ENCODE measurements at regions not wholly inside any gene's neighbourhood (a gene's known extent, or its start where the extent isn't known, plus 50 kb on each side); places are given as distances from the start of the nearest gene placed in this dataset.

DNA sequence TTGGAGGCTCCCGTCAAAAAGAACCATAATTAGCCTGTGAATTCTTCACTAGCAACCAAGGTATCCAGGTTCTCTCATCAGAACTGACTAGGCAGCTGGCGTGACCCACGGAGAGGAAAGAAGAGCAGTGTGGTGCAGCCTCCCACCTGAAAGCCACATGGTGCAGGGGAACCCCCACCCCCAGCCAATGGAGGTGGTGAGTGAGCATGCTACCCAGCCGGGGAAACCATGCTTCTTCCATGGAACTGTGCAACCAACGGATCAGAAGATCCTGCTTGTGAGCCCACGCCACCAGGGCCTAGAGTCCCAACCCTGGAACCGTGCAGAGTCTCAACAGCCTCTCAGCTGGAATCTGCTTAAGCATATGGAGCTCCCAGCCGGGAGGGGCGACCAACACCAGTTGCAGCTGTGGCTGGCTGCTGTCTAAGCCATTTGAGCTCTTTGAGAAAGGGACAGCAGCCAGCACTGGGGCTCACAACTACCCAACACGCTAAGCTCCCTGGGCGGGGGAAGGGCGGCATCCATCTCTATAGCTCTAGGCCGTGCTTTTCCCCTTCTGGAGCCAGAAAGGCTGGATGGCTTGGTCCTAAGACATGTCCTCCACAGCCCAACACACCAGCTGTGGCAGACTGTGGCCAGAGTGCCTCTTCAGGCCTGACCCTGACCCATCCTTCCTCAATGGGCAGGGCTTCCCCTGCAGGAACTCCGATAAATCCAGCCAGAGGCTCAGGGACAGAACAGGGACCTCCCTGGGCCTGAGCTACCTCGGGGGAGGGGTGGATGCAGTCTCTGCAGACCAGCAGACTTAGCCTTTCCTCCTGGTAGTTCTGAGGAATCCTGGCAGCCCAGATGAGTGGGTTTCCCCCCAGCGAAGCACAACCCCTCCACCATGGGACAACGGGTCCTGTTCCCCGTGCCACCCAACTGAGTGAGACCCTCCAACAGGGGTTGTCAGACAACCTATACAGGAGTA, 151.4 kb upstream of the NXPH2 start:
- CTCF ChIA-PET, result interaction anchor here (0.7 kb wide), 1 partner anchor 740 kb away, joined by 4 read pairs; no protein-coding TSS in a partner anchor
- POLR2A ChIA-PET, result no interaction called here
- no peak for TF ChIP-seq SUZ12 (IDR thresholded peaks at IDR 0.05)
- no peak for DNase-seq (ENCODE audit: extremely low spot score)

DNA sequence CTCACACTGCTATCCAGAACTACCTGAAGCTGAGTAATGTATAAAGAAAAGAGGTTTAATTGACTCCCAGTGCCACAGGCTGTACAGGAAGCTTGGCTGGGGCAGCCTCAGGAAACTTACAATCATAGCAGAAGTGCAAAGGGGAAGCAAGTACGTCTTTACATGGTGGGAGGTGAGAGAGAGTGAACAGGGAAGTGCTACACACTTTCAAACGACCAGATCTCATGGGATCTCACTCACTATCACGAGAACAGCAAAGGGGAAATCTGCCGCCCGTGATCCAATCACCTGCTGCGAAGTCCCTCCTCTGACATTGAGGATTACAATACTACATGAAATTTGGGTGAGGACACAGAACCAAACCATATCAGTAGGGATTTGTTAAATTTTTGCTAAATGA, 150.4 kb upstream of the NXPH2 start:
- no peak for DNase-seq (ENCODE audit: extremely low spot score)
- ChIA-PET CTCF (no interaction called here), POLR2A (no interaction called here)
- TF ChIP-seq ARNT (IDR thresholded peaks at IDR 0.05), result no peak
- no peak for TF ChIP-seq HDGF (IDR thresholded peaks at IDR 0.05; ENCODE audit: borderline replicate concordance)
- no peak for TF ChIP-seq FOXA1 (IDR thresholded peaks at IDR 0.05)
- no peak for TF ChIP-seq NFRKB (IDR thresholded peaks at IDR 0.05)
- TF ChIP-seq BHLHE40 (IDR thresholded peaks at IDR 0.05; ENCODE audit: borderline replicate concordance), result no peak
- TF ChIP-seq LEF1 (IDR thresholded peaks at IDR 0.05; ENCODE audit: borderline replicate concordance), result no peak
- no peak for TF ChIP-seq PKNOX1 (IDR thresholded peaks at IDR 0.05)
- no peak for TF ChIP-seq FOXK2 (IDR thresholded peaks at IDR 0.05)
- no peak for TF ChIP-seq L3MBTL2 (conservative IDR thresholded peaks at IDR 0.05)
- TF ChIP-seq ZNF384 (IDR thresholded peaks at IDR 0.05), result no peak
- no peak for TF ChIP-seq CTBP1 (IDR thresholded peaks at IDR 0.05; ENCODE audit: borderline replicate concordance)
- TF ChIP-seq SP1 (IDR thresholded peaks at IDR 0.05), result no peak
- TF ChIP-seq TARDBP (IDR thresholded peaks at IDR 0.05), result no peak

DNA sequence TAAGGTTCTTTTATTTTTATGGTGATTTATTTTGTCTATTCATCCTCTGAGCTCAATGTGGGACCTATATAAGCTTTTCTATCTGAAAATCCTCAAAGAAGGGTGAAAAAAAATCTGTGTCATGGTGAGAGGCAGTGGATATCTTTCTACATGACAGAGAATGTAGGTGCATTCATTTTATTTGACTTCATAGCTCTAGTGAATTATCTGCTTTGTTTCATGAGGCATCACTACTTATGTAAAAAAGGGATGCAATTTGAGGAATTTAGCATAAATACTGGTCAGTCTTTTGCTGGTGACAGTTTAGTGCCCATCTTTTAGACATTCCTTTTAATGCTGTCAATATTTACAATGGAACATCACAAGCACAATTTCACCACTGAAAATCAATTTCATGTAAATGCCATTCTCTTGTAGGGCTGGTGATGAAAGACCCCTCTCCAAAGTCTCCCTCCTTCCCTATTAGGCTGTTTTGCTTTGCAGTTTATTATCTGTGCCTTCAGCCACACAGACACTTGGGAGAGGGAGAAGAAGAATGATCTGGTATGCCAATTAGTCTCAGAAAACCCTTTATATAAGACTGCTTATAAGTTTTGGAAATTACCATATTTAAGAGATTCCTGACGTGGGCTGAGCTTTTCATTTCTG, 148.3 kb upstream of the NXPH2 start:
- DNase-seq (ENCODE audit: extremely low spot score), result no peak
- ChIA-PET CTCF (no interaction called here), POLR2A (no interaction called here)
- no peak for TF ChIP-seq ELF4 (IDR thresholded peaks at IDR 0.05)
- no peak for TF ChIP-seq ZNF384 (IDR thresholded peaks at IDR 0.05)
- no peak for TF ChIP-seq SP1 (IDR thresholded peaks at IDR 0.05)
- no peak for TF ChIP-seq NFRKB (IDR thresholded peaks at IDR 0.05)
- no peak for TF ChIP-seq FOXA1 (IDR thresholded peaks at IDR 0.05)

DNA sequence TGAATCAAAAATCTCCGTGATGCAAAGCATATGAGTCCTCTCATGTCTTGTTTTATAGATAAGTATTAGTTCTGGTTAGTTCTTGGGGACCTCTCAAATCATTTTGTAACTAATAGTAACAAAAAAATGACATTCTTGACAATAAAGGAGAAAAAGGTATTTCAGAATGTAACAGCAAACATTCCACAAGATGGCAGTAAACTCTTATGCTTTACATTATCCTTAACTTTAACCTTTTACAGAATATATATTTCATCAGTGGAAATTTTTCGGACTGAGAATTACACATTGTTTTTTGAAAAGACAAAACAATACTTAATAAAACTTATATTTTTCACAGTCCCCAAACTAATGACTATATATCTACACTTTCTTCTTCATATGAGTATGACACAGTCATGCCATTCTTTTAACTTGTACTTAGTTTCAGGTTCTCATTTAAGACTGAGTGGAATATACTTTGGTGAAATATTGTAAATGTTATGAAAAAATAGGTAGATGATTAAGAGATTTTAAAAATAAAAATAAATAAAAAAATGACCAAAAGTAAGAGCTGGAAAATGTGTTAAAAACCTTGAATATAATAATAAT, 142.9 kb upstream of the NXPH2 start:
- CTCF ChIA-PET, result no interaction called here
- TF ChIP-seq BHLHE40 (IDR thresholded peaks at IDR 0.05; ENCODE audit: borderline replicate concordance) (no peak), ZNF384 (IDR thresholded peaks at IDR 0.05) (no peak), ELF4 (IDR thresholded peaks at IDR 0.05) (no peak), FOXM1 (IDR thresholded peaks at IDR 0.05; ENCODE audit: borderline replicate concordance) (no peak), HDGF (IDR thresholded peaks at IDR 0.05; ENCODE audit: borderline replicate concordance) (no peak), TARDBP (IDR thresholded peaks at IDR 0.05) (no peak), FOXK2 (IDR thresholded peaks at IDR 0.05) (no peak), FOXA1 (IDR thresholded peaks at IDR 0.05) (no peak), NFRKB (IDR thresholded peaks at IDR 0.05) (no peak), LEF1 (IDR thresholded peaks at IDR 0.05; ENCODE audit: borderline replicate concordance) (no peak), CTBP1 (IDR thresholded peaks at IDR 0.05; ENCODE audit: borderline replicate concordance) (no peak), L3MBTL2 (conservative IDR thresholded peaks at IDR 0.05) (no peak), SUZ12 (IDR thresholded peaks at IDR 0.05) (no peak), PKNOX1 (IDR thresholded peaks at IDR 0.05) (no peak), SP1 (IDR thresholded peaks at IDR 0.05) (no peak)
- POLR2A ChIA-PET, result no interaction called here
- peak; percentile 10 for DNase-seq (ENCODE audit: extremely low spot score)

DNA sequence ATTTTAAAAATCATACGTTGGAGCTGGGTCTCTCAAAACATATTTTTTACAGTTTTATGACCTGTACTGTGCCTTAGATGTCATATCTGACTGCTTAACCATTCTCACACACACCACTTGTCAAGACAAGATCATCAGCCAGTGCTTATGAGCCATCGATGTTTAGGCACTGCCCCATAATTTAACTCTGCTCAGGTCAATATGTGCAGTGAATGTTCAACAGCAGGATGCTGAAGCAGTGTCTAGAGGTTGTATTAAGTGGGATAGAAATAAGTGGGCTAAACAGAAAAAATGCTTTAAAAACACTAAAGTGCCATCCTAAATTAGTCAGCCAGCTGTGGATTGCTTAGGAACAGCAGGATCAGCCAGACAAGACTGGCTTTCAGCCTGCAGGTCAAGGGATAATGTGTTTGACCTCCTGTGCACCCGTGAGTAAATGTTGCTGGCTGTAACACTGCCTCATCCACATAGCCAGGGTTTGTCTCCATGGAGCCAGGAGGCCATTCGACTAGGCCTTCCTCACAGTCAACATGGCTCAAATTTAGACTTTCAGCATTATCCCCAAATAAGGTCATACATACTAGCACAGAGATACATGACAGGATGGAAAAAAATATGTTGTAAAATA, 139.0 kb upstream of the NXPH2 start:
- DNase-seq (ENCODE audit: extremely low spot score), result no peak
- ChIA-PET POLR2A (no interaction called here), CTCF (no interaction called here)
- no peak for TF ChIP-seq ARNT (IDR thresholded peaks at IDR 0.05)
- TF ChIP-seq LEF1 (IDR thresholded peaks at IDR 0.05; ENCODE audit: borderline replicate concordance), result no peak
- TF ChIP-seq L3MBTL2 (conservative IDR thresholded peaks at IDR 0.05), result no peak
- no peak for TF ChIP-seq FOXM1 (IDR thresholded peaks at IDR 0.05; ENCODE audit: borderline replicate concordance)
- no peak for TF ChIP-seq FOXA1 (IDR thresholded peaks at IDR 0.05)
- TF ChIP-seq CTBP1 (IDR thresholded peaks at IDR 0.05; ENCODE audit: borderline replicate concordance), result no peak
- no peak for TF ChIP-seq ZNF384 (IDR thresholded peaks at IDR 0.05)
- no peak for TF ChIP-seq NFRKB (IDR thresholded peaks at IDR 0.05)
- TF ChIP-seq TARDBP (IDR thresholded peaks at IDR 0.05), result no peak
- TF ChIP-seq ELF4 (IDR thresholded peaks at IDR 0.05), result no peak
- no peak for TF ChIP-seq FOXK2 (IDR thresholded peaks at IDR 0.05)
- no peak for TF ChIP-seq PKNOX1 (IDR thresholded peaks at IDR 0.05)
- no peak for TF ChIP-seq SP1 (IDR thresholded peaks at IDR 0.05)
- TF ChIP-seq BHLHE40 (IDR thresholded peaks at IDR 0.05; ENCODE audit: borderline replicate concordance), result no peak
- TF ChIP-seq HDGF (IDR thresholded peaks at IDR 0.05; ENCODE audit: borderline replicate concordance), result no peak
- no peak for TF ChIP-seq SUZ12 (IDR thresholded peaks at IDR 0.05)
